Panc1 (cell line): ENCODE measurements at regions not wholly inside any gene's neighbourhood (a gene's known extent, or its start where the extent isn't known, plus 50 kb on each side); places are given as distances from the start of the nearest gene placed in this dataset.

Experiments
- ATAC-seq: fragments of 200-7000 bp; cut with Tn5 transposase; 2 replicates; pipeline ENCODE4 v1.9.1; 2020; ENCODE audit warnings: mild to moderate bottlenecking, moderate library complexity
- BruUV-seq: library from RNA; stranded (reverse); fragments of 400-500 nt; replicated peaks from 2 replicates; lab custom pipeline; 2021; lab: Mats Ljungman, UMichigan
- CTCF ChIA-PET: fragments of 300-600 bp; sonication (Branson Sonifier 250); formaldehyde crosslinking; loops from one replicate; lab custom pipeline; 2022; ENCODE audit warnings: antibody characterized with exemption; lab: Charles Lee
- POLR2A ChIA-PET: fragments of 300-600 bp; sonication (Branson Sonifier 250); formaldehyde crosslinking; loops from one replicate; lab custom pipeline; 2022; ENCODE audit warnings: antibody characterized with exemption; lab: Charles Lee
- DNase-seq: peaks from one replicate; pipeline ENCODE4 v3.0.0-alpha.2; 2010; ENCODE audit warnings: low read depth, low spot score
- H3K27ac ChIP-seq: 2 replicates; pipeline ENCODE4 v1.5.1; 2011; ENCODE audit warnings: mild to moderate bottlenecking, low read length, inconsistent platforms
- H3K27me3 ChIP-seq: fragments of 200-500 bp; sonication (Bioruptor generic); 2 replicates; pipeline ENCODE4 v1.6.0; 2014; ENCODE audit warnings: low read length, inconsistent platforms; ENCODE audit not compliant: control insufficient read depth, insufficient read depth
- H3K36me3 ChIP-seq: fragments of 200-500 bp; sonication (Bioruptor generic); 2 replicates; pipeline ENCODE4 v1.5.1; 2014; ENCODE audit warnings: inconsistent platforms, mild to moderate bottlenecking, low read length, moderate library complexity; ENCODE audit not compliant: control insufficient read depth, insufficient read depth
- H3K4me1 ChIP-seq: 2 replicates; pipeline ENCODE4 v1.5.1; 2011; ENCODE audit warnings: inconsistent platforms, mild to moderate bottlenecking, low read length, moderate library complexity; ENCODE audit not compliant: control insufficient read depth, insufficient read depth
- H3K4me3 ChIP-seq, 2 experiments: 2 replicates each; pipeline ENCODE4 v1.5.1; 2011 to 2012; ENCODE audit warnings: low read depth in 2 of 2, low read length in 2 of 2, mild to moderate bottlenecking in 2 of 2, inconsistent platforms in 1 of 2, moderate library complexity in 1 of 2
- H3K9me3 ChIP-seq: fragments of 200-500 bp; sonication (Bioruptor generic); 2 replicates; pipeline ENCODE4 v1.5.1; 2014; ENCODE audit warnings: low read depth, mild to moderate bottlenecking, inconsistent platforms, low read length, moderate library complexity; ENCODE audit not compliant: control insufficient read depth, insufficient read depth
- POLR2AphosphoS5 ChIP-seq: IDR thresholded peaks from 2 replicates; pipeline ENCODE4 v1.6.1; 2012; ENCODE audit warnings: mild to moderate bottlenecking, low read depth, low read length, moderate library complexity
- REST ChIP-seq, 2 experiments: IDR thresholded peaks; 2 replicates each; pipeline ENCODE4 v1.6.1; 2011 to 2012; ENCODE audit warnings: low read depth in 2 of 2, control low read depth in 1 of 2, low read length in 1 of 2, mild to moderate bottlenecking in 1 of 2, moderate library complexity in 1 of 2; ENCODE audit not compliant: insufficient read depth in 1 of 2
- SIN3A ChIP-seq: IDR thresholded peaks from 2 replicates; pipeline ENCODE4 v1.6.1; 2012; ENCODE audit warnings: low read depth, mild to moderate bottlenecking, low read length, moderate library complexity, borderline replicate concordance; ENCODE audit not compliant: insufficient read depth
- TCF7L2 ChIP-seq: IDR thresholded peaks from 2 replicates; pipeline ENCODE4 v1.6.1; 2011; ENCODE audit warnings: mild to moderate bottlenecking, low read depth, low read length, inconsistent platforms
- in situ Hi-C: cut with HindIII; loops from 2 replicates; pipeline ENCODE4 v1.10.0; 2016; ENCODE audit warnings: low sequenced_read_pairs, low pct_unique_long_range_greater_than_20kb
- intact Hi-C: fragments of 100-400 bp; cut with micrococcal nuclease; formaldehyde crosslinking; loops from one replicate; pipeline ENCODE4 v1.10.0; 2022; ENCODE audit not compliant: unreplicated experiment
- TF ChIP-seq, protein P1 (sequence below): fragments of 450-650 bp; IDR thresholded peaks from 2 replicates; pipeline ENCODE4 v1.5.1; 2017; ENCODE audit warnings: mild to moderate bottlenecking

DNA sequence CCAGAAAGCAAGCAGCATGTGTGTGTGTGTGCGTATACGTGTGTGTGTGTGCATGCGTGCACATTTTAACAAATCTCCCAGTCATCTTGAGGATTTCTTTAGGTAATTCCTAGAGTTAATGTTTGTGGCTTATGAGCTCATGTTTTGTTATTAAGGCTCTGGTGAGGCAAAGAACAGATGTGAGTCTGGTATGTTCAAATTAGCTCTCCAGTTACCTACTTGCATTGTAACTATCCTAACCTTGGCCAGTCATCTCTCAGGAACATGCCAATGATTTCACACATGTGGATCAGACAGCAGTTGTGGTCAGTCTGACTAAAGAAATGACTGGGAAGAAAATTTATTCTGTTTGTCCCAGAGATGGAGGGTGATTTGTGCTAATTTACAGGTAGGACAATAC, 163.1 kb downstream of the IZUMO3 start:
- H3K27me3 ChIP-seq: no peaks in the 10 kb centered on the region
- no peaks in the 10 kb centered on the region for H3K4me1 ChIP-seq
- intact Hi-C loops (no loop called here), in situ Hi-C loops (no loop called here)
- H3K9me3 ChIP-seq: no peaks in the 10 kb centered on the region
- TF ChIP-seq REST (IDR thresholded peaks at IDR 0.05; ENCODE audit: insufficient read depth in 1 of 2, low read depth in 2 of 2, low read length in 1 of 2): no peak
- TF ChIP-seq POLR2AphosphoS5: no peak
- TF ChIP-seq, protein P1, sequence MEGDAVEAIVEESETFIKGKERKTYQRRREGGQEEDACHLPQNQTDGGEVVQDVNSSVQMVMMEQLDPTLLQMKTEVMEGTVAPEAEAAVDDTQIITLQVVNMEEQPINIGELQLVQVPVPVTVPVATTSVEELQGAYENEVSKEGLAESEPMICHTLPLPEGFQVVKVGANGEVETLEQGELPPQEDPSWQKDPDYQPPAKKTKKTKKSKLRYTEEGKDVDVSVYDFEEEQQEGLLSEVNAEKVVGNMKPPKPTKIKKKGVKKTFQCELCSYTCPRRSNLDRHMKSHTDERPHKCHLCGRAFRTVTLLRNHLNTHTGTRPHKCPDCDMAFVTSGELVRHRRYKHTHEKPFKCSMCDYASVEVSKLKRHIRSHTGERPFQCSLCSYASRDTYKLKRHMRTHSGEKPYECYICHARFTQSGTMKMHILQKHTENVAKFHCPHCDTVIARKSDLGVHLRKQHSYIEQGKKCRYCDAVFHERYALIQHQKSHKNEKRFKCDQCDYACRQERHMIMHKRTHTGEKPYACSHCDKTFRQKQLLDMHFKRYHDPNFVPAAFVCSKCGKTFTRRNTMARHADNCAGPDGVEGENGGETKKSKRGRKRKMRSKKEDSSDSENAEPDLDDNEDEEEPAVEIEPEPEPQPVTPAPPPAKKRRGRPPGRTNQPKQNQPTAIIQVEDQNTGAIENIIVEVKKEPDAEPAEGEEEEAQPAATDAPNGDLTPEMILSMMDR: no peak
- no peak for TF ChIP-seq SIN3A
- no peak for TF ChIP-seq TCF7L2
- ChIA-PET CTCF (no interaction called here), POLR2A (no interaction called here)
- no peaks in the 10 kb centered on the region for H3K36me3 ChIP-seq
- no TSS peak for BruUV-seq
- ATAC-seq: no peak
- DNase-seq: no peak
- no peak overlapping the region for H3K27ac ChIP-seq
- no peak overlapping the region for H3K4me3 ChIP-seq

GRCh38 chr9:24381205-24381604, 164.5 kb downstream of the IZUMO3 start:
- no peak for ATAC-seq
- POLR2A ChIA-PET: no interaction called here
- TF ChIP-seq, protein P1: no peak
- TF ChIP-seq SIN3A (no peak), TCF7L2 (no peak), POLR2AphosphoS5 (no peak), REST (IDR thresholded peaks at IDR 0.05; ENCODE audit: insufficient read depth in 1 of 2, low read depth in 2 of 2, low read length in 1 of 2) (no peak)
- Histone ChIP-seq H3K4me3 (no peak overlapping the region), H3K27me3 (no peaks in the 10 kb centered on the region), H3K9me3 (no peaks in the 10 kb centered on the region), H3K27ac (no peak overlapping the region), H3K4me1 (no peaks in the 10 kb centered on the region), H3K36me3 (no peaks in the 10 kb centered on the region)
- in situ Hi-C loops (no loop called here), intact Hi-C loops (no loop called here)
- CTCF ChIA-PET: no interaction called here
- no TSS peak for BruUV-seq
- no peak for DNase-seq
